ENCODE measurements at regions not wholly inside any gene's neighbourhood (a gene's known extent, or its start where the extent isn't known, plus 50 kb on each side); places are given as distances from the start of the nearest gene placed in this dataset.

- TF ChIP-seq ATF2 (IDR thresholded peaks at IDR 0.05; ENCODE audit: low read length) (no peak), YY1 (IDR thresholded peaks at IDR 0.05; ENCODE audit: low read depth, low read length) (no peak), TAF1 (IDR thresholded peaks at IDR 0.05; ENCODE audit: low read depth, low read length) (no peak), TCF12 (IDR thresholded peaks at IDR 0.05; ENCODE audit: low read depth, low read length) (no peak)
These were observed 339.6 kb downstream of the CHRM3 start (continued) for GRCh38 chr1:239725933-239726332.

All from H1 (cell line).